ENCODE measurements at regions not wholly inside any gene's neighbourhood (a gene's known extent, or its start where the extent isn't known, plus 50 kb on each side); places are given as distances from the start of the nearest gene placed in this dataset. TPM values are rescaled to one million over a fixed set of nuclear protein-coding genes. Genes with fewer than 3 reads are reported as not detected.

DNA sequence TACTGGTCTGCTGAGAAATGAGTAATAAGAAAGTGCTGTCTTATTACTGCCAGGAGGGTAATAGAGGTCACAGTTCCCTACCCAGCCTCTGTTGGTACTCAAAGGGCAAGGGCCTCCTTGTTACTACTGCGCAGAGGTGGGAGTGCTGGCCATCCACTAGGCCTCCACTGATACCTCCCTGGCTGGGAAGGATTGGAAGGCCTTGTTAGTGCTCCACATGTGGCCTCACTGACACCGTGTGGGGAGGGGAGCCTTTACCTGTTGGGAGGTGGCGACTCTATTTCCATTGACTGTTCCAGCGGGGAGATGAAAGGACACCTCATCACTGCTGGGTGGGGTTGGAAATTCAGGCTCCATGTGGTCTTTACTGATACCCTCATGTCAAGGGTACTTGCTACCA, 57.8 kb upstream of the USP24 start:
- no peaks in the 10 kb centered on the region for H3K27me3 ChIP-seq (replicated peaks in 1 of 2; ENCODE audit: control insufficient read depth in 2 of 2, insufficient read depth in 2 of 2, low read length in 1 of 2)
- SMC1A ChIA-PET (ENCODE audit: uncharacterized antibody, unreplicated experiment), result interaction anchor here (1.7 kb wide), 1 partner anchor 1312 kb away, joined by 5 read pairs; no protein-coding TSS in a partner anchor
- no peak overlapping the region for H3K4me3 ChIP-seq
- H2AFZ ChIP-seq (ENCODE audit: control insufficient read depth, low read depth, low read length), result no peak overlapping the region
- POLR2A ChIA-PET, result no interaction called here
- no peaks in the 10 kb centered on the region for H3K36me3 ChIP-seq (ENCODE audit: control insufficient read depth in 2 of 2, insufficient read depth in 2 of 2, low read length in 1 of 2)
- in situ Hi-C loops (cut with MboI) (no loop called here), intact Hi-C loops (cut with micrococcal nuclease; ENCODE audit: unreplicated experiment) (no loop called here)
- no peaks in the 10 kb centered on the region for H3K9me3 ChIP-seq (replicated peaks; ENCODE audit: control insufficient read depth, insufficient read depth, low read length)
- H3K4me1 ChIP-seq (ENCODE audit: control insufficient read depth, insufficient read depth, low read length), result peaks cover 9% of the 10 kb centered on the region; the same call in 1 of the 2 replicates
- RAD21 ChIA-PET (ENCODE audit: unreplicated experiment), result no interaction called here
- DNase-seq (ENCODE audit: low read depth, low spot score) (no peak), FAIRE-seq (no peak), ATAC-seq (no peak)
- TF ChIP-seq SMC3 (IDR thresholded peaks at IDR 0.05; ENCODE audit: borderline replicate concordance, low read length) (no peak), MYB (IDR thresholded peaks at IDR 0.05; ENCODE audit: borderline replicate concordance, low read depth, low read length) (no peak), NBN (IDR thresholded peaks at IDR 0.05) (no peak), MEF2A (IDR thresholded peaks at IDR 0.05; ENCODE audit: insufficient read depth, low read depth, low read length) (no peak), SUZ12 (IDR thresholded peaks at IDR 0.05; ENCODE audit: unreplicated experiment) (no peak), ZSCAN29 (IDR thresholded peaks at IDR 0.05) (no peak), SMAD5 (IDR thresholded peaks at IDR 0.05; ENCODE audit: low read depth) (no peak)
- TF ChIP-seq, protein P1, sequence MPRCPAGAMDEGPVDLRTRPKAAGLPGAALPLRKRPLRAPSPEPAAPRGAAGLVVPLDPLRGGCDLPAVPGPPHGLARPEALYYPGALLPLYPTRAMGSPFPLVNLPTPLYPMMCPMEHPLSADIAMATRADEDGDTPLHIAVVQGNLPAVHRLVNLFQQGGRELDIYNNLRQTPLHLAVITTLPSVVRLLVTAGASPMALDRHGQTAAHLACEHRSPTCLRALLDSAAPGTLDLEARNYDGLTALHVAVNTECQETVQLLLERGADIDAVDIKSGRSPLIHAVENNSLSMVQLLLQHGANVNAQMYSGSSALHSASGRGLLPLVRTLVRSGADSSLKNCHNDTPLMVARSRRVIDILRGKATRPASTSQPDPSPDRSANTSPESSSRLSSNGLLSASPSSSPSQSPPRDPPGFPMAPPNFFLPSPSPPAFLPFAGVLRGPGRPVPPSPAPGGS (IDR thresholded peaks at IDR 0.05; ENCODE audit: borderline replicate concordance, insufficient read depth, low read depth, low read length, poor library complexity, severe bottlenecking), result no peak
- TF ChIP-seq, protein P2, sequence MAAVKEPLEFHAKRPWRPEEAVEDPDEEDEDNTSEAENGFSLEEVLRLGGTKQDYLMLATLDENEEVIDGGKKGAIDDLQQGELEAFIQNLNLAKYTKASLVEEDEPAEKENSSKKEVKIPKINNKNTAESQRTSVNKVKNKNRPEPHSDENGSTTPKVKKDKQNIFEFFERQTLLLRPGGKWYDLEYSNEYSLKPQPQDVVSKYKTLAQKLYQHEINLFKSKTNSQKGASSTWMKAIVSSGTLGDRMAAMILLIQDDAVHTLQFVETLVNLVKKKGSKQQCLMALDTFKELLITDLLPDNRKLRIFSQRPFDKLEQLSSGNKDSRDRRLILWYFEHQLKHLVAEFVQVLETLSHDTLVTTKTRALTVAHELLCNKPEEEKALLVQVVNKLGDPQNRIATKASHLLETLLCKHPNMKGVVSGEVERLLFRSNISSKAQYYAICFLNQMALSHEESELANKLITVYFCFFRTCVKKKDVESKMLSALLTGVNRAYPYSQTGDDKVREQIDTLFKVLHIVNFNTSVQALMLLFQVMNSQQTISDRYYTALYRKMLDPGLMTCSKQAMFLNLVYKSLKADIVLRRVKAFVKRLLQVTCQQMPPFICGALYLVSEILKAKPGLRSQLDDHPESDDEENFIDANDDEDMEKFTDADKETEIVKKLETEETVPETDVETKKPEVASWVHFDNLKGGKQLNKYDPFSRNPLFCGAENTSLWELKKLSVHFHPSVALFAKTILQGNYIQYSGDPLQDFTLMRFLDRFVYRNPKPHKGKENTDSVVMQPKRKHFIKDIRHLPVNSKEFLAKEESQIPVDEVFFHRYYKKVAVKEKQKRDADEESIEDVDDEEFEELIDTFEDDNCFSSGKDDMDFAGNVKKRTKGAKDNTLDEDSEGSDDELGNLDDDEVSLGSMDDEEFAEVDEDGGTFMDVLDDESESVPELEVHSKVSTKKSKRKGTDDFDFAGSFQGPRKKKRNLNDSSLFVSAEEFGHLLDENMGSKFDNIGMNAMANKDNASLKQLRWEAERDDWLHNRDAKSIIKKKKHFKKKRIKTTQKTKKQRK (IDR thresholded peaks at IDR 0.05; ENCODE audit: low read depth, low read length), result no peak
- TF ChIP-seq, protein P3, sequence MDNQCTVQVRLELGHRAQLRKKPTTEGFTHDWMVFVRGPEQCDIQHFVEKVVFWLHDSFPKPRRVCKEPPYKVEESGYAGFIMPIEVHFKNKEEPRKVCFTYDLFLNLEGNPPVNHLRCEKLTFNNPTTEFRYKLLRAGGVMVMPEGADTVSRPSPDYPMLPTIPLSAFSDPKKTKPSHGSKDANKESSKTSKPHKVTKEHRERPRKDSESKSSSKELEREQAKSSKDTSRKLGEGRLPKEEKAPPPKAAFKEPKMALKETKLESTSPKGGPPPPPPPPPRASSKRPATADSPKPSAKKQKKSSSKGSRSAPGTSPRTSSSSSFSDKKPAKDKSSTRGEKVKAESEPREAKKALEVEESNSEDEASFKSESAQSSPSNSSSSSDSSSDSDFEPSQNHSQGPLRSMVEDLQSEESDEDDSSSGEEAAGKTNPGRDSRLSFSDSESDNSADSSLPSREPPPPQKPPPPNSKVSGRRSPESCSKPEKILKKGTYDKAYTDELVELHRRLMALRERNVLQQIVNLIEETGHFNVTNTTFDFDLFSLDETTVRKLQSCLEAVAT (IDR thresholded peaks at IDR 0.05), result no peak
- WGBS (ENCODE audit: insufficient coverage, insufficient replicate concordance, low lambda C conversion rate, missing lambda C conversion rate), result 61% methylated on average over 4 of the region's 4 CpGs
- no peak overlapping the region for H3K4me2 ChIP-seq (ENCODE audit: control insufficient read depth, insufficient read depth)
- no peaks in the 10 kb centered on the region for H4K20me1 ChIP-seq (ENCODE audit: control insufficient read depth, insufficient read depth)
- H3K27ac ChIP-seq (ENCODE audit: control insufficient read depth, insufficient read depth), result no peak overlapping the region
- no TSS peak for BruUV-seq (replicated peaks)
- CTCF ChIA-PET, result interaction anchor here (0.6 to 1.9 kb wide), 2 partner anchors 99 to 134 kb away, joined by 3 to 5 read pairs; no protein-coding TSS in a partner anchor
- H3K79me2 ChIP-seq (ENCODE audit: control insufficient read depth, insufficient read depth, low read length), result no peaks in the 10 kb centered on the region
- no peak overlapping the region for H3K9ac ChIP-seq (ENCODE audit: control insufficient read depth, insufficient read depth, low read length)

Small RNA genes in the stretch of these regions (small RNA-seq; reads per million reads assigned to genes)
- gene RF00019, result not detected
- gene RNU6-830P, result not detected
